ENCODE measurements at regions not wholly inside any gene's neighbourhood (a gene's known extent, or its start where the extent isn't known, plus 50 kb on each side); places are given as distances from the start of the nearest gene placed in this dataset.

DNA sequence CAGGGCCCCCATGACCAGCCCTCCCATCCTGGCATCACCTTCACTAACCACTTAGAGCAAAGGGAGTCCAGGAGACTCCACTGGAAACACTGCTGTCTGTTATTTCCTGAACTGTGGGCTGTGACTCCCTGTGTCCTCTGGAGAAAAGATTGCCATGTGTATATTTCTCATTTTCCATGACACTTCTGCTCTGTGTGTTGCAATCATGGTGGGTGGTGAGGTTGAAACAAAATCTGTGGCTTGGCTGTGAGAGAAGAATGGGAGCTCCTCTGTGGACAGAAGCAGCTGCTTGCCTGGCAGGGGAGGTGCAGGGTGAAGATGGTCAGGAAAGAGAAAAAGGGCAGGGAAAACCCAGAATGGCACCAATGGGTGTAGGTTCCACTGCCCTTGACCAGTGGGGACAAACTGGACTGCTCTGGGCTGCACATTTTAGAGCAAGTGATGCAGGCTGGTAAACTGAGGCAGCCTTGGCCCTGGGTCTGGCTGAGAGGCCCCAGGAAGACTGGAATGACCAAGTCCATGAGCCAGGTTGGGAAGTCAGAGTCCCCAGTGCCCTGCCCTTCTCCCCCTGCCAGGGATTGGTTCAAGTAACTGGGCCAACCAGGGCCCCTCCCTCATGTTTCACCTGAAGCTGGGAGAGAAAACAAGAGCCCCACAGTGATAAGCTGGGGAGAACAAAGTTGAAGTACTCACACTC is 314.3 kb downstream of the C16orf95 start:
- Histone ChIP-seq H3K4me3 (no peak overlapping the region), H3K27ac (no peak overlapping the region)
- TF ChIP-seq, protein P1, sequence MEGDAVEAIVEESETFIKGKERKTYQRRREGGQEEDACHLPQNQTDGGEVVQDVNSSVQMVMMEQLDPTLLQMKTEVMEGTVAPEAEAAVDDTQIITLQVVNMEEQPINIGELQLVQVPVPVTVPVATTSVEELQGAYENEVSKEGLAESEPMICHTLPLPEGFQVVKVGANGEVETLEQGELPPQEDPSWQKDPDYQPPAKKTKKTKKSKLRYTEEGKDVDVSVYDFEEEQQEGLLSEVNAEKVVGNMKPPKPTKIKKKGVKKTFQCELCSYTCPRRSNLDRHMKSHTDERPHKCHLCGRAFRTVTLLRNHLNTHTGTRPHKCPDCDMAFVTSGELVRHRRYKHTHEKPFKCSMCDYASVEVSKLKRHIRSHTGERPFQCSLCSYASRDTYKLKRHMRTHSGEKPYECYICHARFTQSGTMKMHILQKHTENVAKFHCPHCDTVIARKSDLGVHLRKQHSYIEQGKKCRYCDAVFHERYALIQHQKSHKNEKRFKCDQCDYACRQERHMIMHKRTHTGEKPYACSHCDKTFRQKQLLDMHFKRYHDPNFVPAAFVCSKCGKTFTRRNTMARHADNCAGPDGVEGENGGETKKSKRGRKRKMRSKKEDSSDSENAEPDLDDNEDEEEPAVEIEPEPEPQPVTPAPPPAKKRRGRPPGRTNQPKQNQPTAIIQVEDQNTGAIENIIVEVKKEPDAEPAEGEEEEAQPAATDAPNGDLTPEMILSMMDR (IDR thresholded peaks at IDR 0.05) = no peak
- peak; percentile 64 for DNase-seq (ENCODE audit: low spot score)

DNA sequence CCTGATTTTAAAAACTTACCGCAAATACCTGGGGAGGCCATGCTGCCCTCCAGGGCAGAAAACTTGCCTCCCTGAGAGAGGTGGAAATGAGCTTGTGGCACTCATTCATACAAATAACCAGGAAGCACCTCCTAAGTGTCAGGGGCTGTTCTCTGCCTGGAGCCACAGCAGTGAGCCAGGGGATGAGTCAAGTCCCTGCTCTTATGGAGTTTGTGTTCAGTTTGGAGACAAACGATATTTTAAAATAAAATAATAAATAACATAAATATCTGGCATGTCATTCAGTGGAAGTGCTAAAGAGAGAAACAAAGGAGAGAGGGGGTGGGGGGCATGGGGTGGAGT is 313.8 kb downstream of the C16orf95 start:
- DNase-seq (ENCODE audit: low spot score) = peak; percentile 41
- Histone ChIP-seq H3K4me3 (no peak overlapping the region), H3K27ac (no peak overlapping the region)
- TF ChIP-seq, protein P1 (IDR thresholded peaks at IDR 0.05) = no peak

DNA sequence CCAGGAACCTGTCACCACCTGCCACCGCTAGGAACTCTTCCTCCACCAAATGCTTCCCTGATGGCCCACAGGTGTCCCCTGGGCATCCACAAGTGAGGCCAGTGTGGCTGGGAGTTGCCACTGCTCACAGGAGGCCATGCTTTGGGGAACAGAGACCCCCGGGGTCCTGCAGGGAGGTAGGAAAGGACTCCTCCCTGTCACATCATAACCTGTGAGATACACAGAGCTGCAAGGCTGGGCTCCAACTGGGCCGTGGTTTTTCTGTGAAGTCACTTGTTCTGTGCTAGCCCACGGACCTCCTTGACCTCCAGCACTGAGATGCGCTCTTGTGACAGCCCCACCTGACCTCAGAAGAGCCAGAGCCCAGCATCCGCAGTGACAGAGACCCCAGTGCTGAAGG is 311.2 kb downstream of the C16orf95 start:
- Histone ChIP-seq H3K27ac (no peak overlapping the region), H3K4me3 (no peak overlapping the region)
- no peak for DNase-seq (ENCODE audit: low spot score)
- TF ChIP-seq, protein P1 (IDR thresholded peaks at IDR 0.05) = no peak

DNA sequence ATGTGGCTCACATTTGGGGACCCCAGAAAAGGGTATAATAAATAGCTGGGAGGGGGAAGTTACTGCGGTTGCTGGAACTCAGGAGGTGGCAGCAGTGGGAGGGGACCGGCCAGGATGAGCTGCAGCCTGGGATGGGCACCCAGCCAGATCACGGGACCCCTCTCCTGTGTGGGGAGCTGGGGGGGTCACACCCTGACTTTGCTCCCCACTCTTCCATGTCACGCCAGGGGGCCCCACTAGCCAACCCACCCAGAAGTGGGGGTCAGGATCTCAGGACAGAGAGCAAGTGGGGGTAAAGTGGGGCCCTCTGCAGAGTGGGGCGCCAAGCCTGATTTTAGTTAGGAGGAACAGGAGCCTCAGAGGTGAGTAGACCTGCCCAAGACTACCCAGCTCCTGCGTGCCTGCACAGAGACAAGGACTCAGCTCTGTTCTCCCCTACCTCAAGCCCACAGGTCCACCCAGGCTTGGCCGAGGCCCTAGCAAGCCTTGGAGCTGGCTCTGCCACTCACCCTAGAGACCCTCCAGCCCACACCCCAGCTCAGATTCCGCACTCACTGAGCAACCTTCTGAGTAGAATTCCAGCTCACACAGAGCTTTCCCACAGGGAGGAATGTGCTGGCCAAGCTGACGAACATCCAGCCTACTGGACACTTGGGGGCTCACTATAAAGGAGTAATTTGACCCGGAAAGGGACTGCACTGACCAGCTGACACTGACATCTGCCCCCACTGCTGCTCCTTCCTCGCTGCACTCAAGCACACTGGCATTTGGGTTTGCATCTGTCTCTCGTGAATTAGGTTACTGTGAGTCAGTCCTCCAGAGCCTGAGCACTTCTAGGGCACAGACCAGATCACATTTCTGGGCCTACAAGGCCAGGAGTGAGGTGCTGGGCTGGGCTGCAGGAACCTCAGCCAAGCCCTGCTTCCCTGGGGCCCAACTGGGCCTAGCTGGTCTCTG is 310.1 kb downstream of the C16orf95 start:
- no peak for DNase-seq (ENCODE audit: low spot score)
- Histone ChIP-seq H3K27ac (no peak overlapping the region), H3K4me3 (no peak overlapping the region)
- TF ChIP-seq, protein P1 (IDR thresholded peaks at IDR 0.05) = no peak

DNA sequence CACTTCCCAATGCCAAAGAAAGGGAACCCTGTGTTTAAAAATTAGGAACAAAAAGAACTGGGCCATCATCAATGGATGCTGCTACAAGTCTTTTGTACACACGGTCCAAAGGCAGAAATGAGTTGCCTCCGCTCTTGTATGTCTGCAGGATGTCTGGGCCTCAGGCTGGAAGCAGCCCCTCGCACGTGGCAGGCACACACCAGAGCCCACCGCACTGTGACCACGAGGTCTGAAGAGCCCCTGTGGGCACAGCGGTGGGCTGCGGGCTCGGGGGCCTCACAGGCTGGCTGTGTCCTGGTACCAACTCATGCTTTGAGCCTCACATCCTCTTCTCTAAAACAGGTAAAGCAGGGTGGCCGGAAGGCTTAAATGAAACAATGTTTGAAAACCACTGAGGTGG is 309.3 kb downstream of the C16orf95 start:
- H3K27ac ChIP-seq = no peak overlapping the region
- TF ChIP-seq, protein P1 (IDR thresholded peaks at IDR 0.05) = no peak
- H3K4me3 ChIP-seq = no peak overlapping the region
- DNase-seq (ENCODE audit: low spot score) = no peak

DNA sequence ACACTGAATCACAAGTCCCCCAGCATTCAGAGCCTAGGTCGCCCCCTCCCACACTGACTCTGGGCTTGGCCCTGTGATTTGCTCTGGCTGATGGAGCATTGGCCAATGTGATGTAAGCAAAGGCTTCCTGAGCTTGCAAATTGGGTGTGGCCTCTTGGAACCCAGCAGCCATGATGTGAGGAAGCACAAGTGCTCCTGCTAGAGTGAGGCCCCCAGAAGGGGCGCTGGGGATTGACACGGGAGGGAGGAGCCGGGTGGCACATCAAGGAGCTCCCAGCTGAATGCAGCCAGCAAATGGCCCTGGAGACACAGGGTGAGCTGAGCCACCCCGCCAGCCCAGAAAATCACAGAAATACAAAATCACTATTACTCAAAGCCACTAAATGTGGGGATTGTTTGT is 308.5 kb downstream of the C16orf95 start:
- TF ChIP-seq, protein P1 (IDR thresholded peaks at IDR 0.05) = no peak
- DNase-seq (ENCODE audit: low spot score) = no peak
- Histone ChIP-seq H3K4me3 (no peak overlapping the region), H3K27ac (no peak overlapping the region)

Measured in coronary artery (tissue), 2 donors.